ENCODE measurements at regions not wholly inside any gene's neighbourhood (a gene's known extent, or its start where the extent isn't known, plus 50 kb on each side); places are given as distances from the start of the nearest gene placed in this dataset.
"Not testable (repeated sequence)": the region's sequence is repeated elsewhere in the genome, so short reads cannot be mapped to it uniquely, and the experiment has no call there.

GRCh38 chr6:80503660-80504059, 397.2 kb downstream of the BCKDHB start:
- Histone ChIP-seq H3K4me1 (no peaks in the 10 kb centered on the region), H3K9me3 (no peaks in the 10 kb centered on the region), H3K4me3 (no peak overlapping the region), H3K27me3 (no peaks in the 10 kb centered on the region), H3K27ac (no peak overlapping the region), H3K36me3 (no peaks in the 10 kb centered on the region)
- intact Hi-C loops (cut with DNase I; ENCODE audit: low total_unique reads), result no loop called here
- DNase-seq (ENCODE audit: low spot score in 2 of 2), result no peak
- TF ChIP-seq POLR2AphosphoS5 (IDR thresholded peaks at IDR 0.05) (no peak), POLR2A (IDR thresholded peaks at IDR 0.05) (no peak), CTCF (IDR thresholded peaks at IDR 0.05) (no peak)

- TF ChIP-seq POLR2A (IDR thresholded peaks at IDR 0.05), result no peak
- no peak for TF ChIP-seq CTCF (IDR thresholded peaks at IDR 0.05)
- TF ChIP-seq POLR2AphosphoS5 (IDR thresholded peaks at IDR 0.05), result no peak
- H3K4me3 ChIP-seq, result no peak overlapping the region
- no peak for DNase-seq (ENCODE audit: low spot score in 2 of 2)
- H3K4me1 ChIP-seq, result no peaks in the 10 kb centered on the region
- intact Hi-C loops (cut with DNase I; ENCODE audit: low total_unique reads), result no loop called here
- no peaks in the 10 kb centered on the region for H3K27me3 ChIP-seq
- no peak overlapping the region for H3K27ac ChIP-seq
- H3K36me3 ChIP-seq, result no peaks in the 10 kb centered on the region
- no peaks in the 10 kb centered on the region for H3K9me3 ChIP-seq
Measured at GRCh38 chr6:80502871-80503270, 396.4 kb downstream of the BCKDHB start.

GRCh38 chr6:80501636-80502035, 395.2 kb downstream of the BCKDHB start:
- Histone ChIP-seq H3K27me3 (no peaks in the 10 kb centered on the region), H3K27ac (no peak overlapping the region), H3K36me3 (no peaks in the 10 kb centered on the region), H3K4me3 (no peak overlapping the region), H3K9me3 (no peaks in the 10 kb centered on the region), H3K4me1 (no peaks in the 10 kb centered on the region)
- intact Hi-C loops (cut with DNase I; ENCODE audit: low total_unique reads), result no loop called here
- no peak for DNase-seq (ENCODE audit: low spot score in 2 of 2)
- TF ChIP-seq POLR2A (IDR thresholded peaks at IDR 0.05) (no peak), CTCF (IDR thresholded peaks at IDR 0.05) (no peak), POLR2AphosphoS5 (IDR thresholded peaks at IDR 0.05) (no peak)

- H3K27ac ChIP-seq; H3K9me3 ChIP-seq; H3K4me1 ChIP-seq; H3K36me3 ChIP-seq; H3K4me3 ChIP-seq; intact Hi-C loops (cut with DNase I; ENCODE audit: low total_unique reads); DNase-seq (ENCODE audit: low spot score in 2 of 2); H3K27me3 ChIP-seq: not testable (repeated sequence)
Measured at GRCh38 chr6:80497696-80498486, 391.4 kb downstream of the BCKDHB start.

- no peaks in the 10 kb centered on the region for H3K36me3 ChIP-seq
- intact Hi-C loops (cut with DNase I; ENCODE audit: low total_unique reads), result no loop called here
- H3K4me3 ChIP-seq, result no peak overlapping the region
- no peaks in the 10 kb centered on the region for H3K27me3 ChIP-seq
- no peak for TF ChIP-seq CTCF (IDR thresholded peaks at IDR 0.05)
- TF ChIP-seq POLR2A (IDR thresholded peaks at IDR 0.05), result no peak
- TF ChIP-seq POLR2AphosphoS5 (IDR thresholded peaks at IDR 0.05), result no peak
- no peaks in the 10 kb centered on the region for H3K9me3 ChIP-seq
- H3K4me1 ChIP-seq, result no peaks in the 10 kb centered on the region
- no peak for DNase-seq (ENCODE audit: low spot score in 2 of 2)
- H3K27ac ChIP-seq, result no peak overlapping the region
Measured at GRCh38 chr6:80489911-80490635, 383.6 kb downstream of the BCKDHB start.
